Body of pancreas (tissue), 4 donors: ENCODE measurements at regions not wholly inside any gene's neighbourhood (a gene's known extent, or its start where the extent isn't known, plus 50 kb on each side); places are given as distances from the start of the nearest gene placed in this dataset.

Experiments used
- ATAC-seq: fragments of 150-250 bp; one replicate; pipeline ENCODE4 v1.9.1; 2016
- DNase-seq, 4 donors: peaks; one replicate each; pipeline ENCODE4 v3.0.0-alpha.2; 2019
- H3K27ac ChIP-seq, 4 donors: fragments of 200-600 bp; sonication (generic); 1 replicate in 3 of 4; 2 replicates in 1 of 4; pipeline versions ENCODE4 v1.5.1 to v1.6.1; 2016 to 2019; ENCODE audit warnings: mild to moderate bottlenecking in 1 of 4, mixed read lengths in 1 of 4, moderate library complexity in 1 of 4
- H3K27me3 ChIP-seq, 2 donors: fragments of 200-600 bp; sonication (generic); one replicate each; pipeline ENCODE4 v1.6.0; 2016; ENCODE audit warnings: mild to moderate bottlenecking in 1 of 2
- H3K36me3 ChIP-seq, 2 donors: fragments of 200-600 bp; sonication (generic); replicated peaks in 1 of 2; 2 replicates each; pipeline ENCODE4 v1.5.1; 2016; ENCODE audit warnings: low read depth in 2 of 2; ENCODE audit not compliant: insufficient read depth in 1 of 2
- H3K4me1 ChIP-seq: fragments of 200-600 bp; sonication (generic); one replicate; pipeline ENCODE4 v1.6.0; 2016
- H3K4me3 ChIP-seq, 2 donors: fragments of 200-600 bp; sonication (generic); 1 replicate in 1 of 2; 2 replicates in 1 of 2; pipeline ENCODE4 v1.5.1; 2016 to 2019
- H3K9me3 ChIP-seq, 3 donors: fragments of 200-600 bp; sonication (generic); 1 replicate in 2 of 3; 2 replicates in 1 of 3; pipeline ENCODE4 v1.5.1; 2016
- CTCF ChIP-seq, 7 experiments: fragments of 450-650 bp in 4 of 7; fragments of 200-600 bp in 3 of 7; sonication (generic) in 3 of 7; IDR thresholded peaks; one replicate each; pipeline ENCODE4 v1.5.1; 2016 to 2019; ENCODE audit warnings: antibody characterized with exemption in 7 of 7
- POLR2A ChIP-seq, 3 donors: fragments of 450-650 bp; IDR thresholded peaks; one replicate each; pipeline ENCODE4 v1.6.1; 2016; ENCODE audit warnings: antibody characterized with exemption in 3 of 3, mild to moderate bottlenecking in 2 of 3
- WGBS, 2 donors: methylation state at CpG; one replicate each; pipeline ENCODE4 v1.1.5; 2017; 5-methylcytosine and 5-hydroxymethylcytosine counted together
- intact Hi-C: fragments of 100-400 bp; cut with DNase I; formaldehyde crosslinking; loops from one replicate; pipeline ENCODE4 v1.15.1; 2023

GRCh38 chr3:99536555-99537314 is 101.7 kb upstream of the COL8A1 start:
- Histone ChIP-seq H3K9me3 (no peaks in the 10 kb centered on the region), H3K4me3 (no peak overlapping the region), H3K27me3 (no peaks in the 10 kb centered on the region), H3K36me3 (no peaks in the 10 kb centered on the region), H3K4me1 (no peaks in the 10 kb centered on the region), H3K27ac (no peak overlapping the region)
- intact Hi-C loops, result no loop called here
- 8 to 9% methylated on average over 2 of the region's 2 CpGs for WGBS, 2 donors
- ATAC-seq (no peak), DNase-seq (no peak)
- TF ChIP-seq CTCF (IDR thresholded peaks at IDR 0.05) (no peak), POLR2A (IDR thresholded peaks at IDR 0.05) (no peak)

- no peak for TF ChIP-seq POLR2A (IDR thresholded peaks at IDR 0.05)
- no peak for TF ChIP-seq CTCF (IDR thresholded peaks at IDR 0.05)
- no peaks in the 10 kb centered on the region for H3K9me3 ChIP-seq
- no peak overlapping the region for H3K4me3 ChIP-seq
- no peaks in the 10 kb centered on the region for H3K4me1 ChIP-seq
- no peak overlapping the region for H3K27ac ChIP-seq
- ATAC-seq, result no peak
- 59 to 73% methylated on average over 2 of the region's 2 CpGs for WGBS, 2 donors
- no peaks in the 10 kb centered on the region for H3K36me3 ChIP-seq
- intact Hi-C loops, result no loop called here
- no peak for DNase-seq
- no peaks in the 10 kb centered on the region for H3K27me3 ChIP-seq
Observed at GRCh38 chr3:99534951-99535704, 103.3 kb upstream of the COL8A1 start.

- H3K9me3 ChIP-seq, result no peaks in the 10 kb centered on the region
- peak in 2 of 4 donors; percentile 6 to 11 for DNase-seq
- no peak overlapping the region for H3K27ac ChIP-seq
- H3K4me1 ChIP-seq, result no peaks in the 10 kb centered on the region
- 25% methylated on average over 2 of the region's 2 CpGs for WGBS, 2 donors
- ATAC-seq, result no peak
- no peak overlapping the region for H3K4me3 ChIP-seq
- no peak for TF ChIP-seq POLR2A (IDR thresholded peaks at IDR 0.05)
- peak in 3 of 7 experiments; percentile 5 to 7 (median 7) for TF ChIP-seq CTCF (IDR thresholded peaks at IDR 0.05)
- no peaks in the 10 kb centered on the region for H3K27me3 ChIP-seq
- intact Hi-C loops, result no loop called here
- no peaks in the 10 kb centered on the region for H3K36me3 ChIP-seq
Observed at GRCh38 chr3:99532246-99532645, 106.1 kb upstream of the COL8A1 start.

GRCh38 chr3:99529265-99529664 is 109.1 kb upstream of the COL8A1 start:
- no peak for TF ChIP-seq CTCF (IDR thresholded peaks at IDR 0.05)
- no peak for TF ChIP-seq POLR2A (IDR thresholded peaks at IDR 0.05)
- intact Hi-C loops, result no loop called here
- DNase-seq, result no peak
- Histone ChIP-seq H3K4me3 (no peak overlapping the region), H3K27me3 (no peaks in the 10 kb centered on the region), H3K4me1 (no peaks in the 10 kb centered on the region), H3K9me3 (no peaks in the 10 kb centered on the region), H3K27ac (no peak overlapping the region), H3K36me3 (no peaks in the 10 kb centered on the region)
- 50 to 59% methylated on average over 1 of the region's 1 CpG for WGBS, 2 donors
- no peak for ATAC-seq
